ENCODE measurements at regions not wholly inside any gene's neighbourhood (a gene's known extent, or its start where the extent isn't known, plus 50 kb on each side); places are given as distances from the start of the nearest gene placed in this dataset.

GRCh38 chr4:141913928-141914327, 277.5 kb downstream of the IL15 start:
- Mint-ChIP-seq H3K4me1 (no peaks in the 10 kb centered on the region), H3K27me3 (peaks cover 2% of the 10 kb centered on the region), H3K4me3 (no peak overlapping the region), H3K9me3 (no peaks in the 10 kb centered on the region), H3K36me3 (ENCODE audit: low read depth) (no peaks in the 10 kb centered on the region), H3K27ac (no peak overlapping the region)
- ChIA-PET CTCF (no interaction called here), POLR2A (no interaction called here)
- no peak for DNase-seq

GRCh38 chr4:141914746-141915145, 278.4 kb downstream of the IL15 start:
- H3K27me3 Mint-ChIP-seq: peaks cover 4% of the 10 kb centered on the region
- POLR2A ChIA-PET: no interaction called here
- H3K9me3 Mint-ChIP-seq: no peaks in the 10 kb centered on the region
- H3K4me3 Mint-ChIP-seq: no peak overlapping the region
- no peak for DNase-seq
- CTCF ChIA-PET: no interaction called here
- H3K27ac Mint-ChIP-seq: no peak overlapping the region
- no peaks in the 10 kb centered on the region for H3K4me1 Mint-ChIP-seq
- H3K36me3 Mint-ChIP-seq (ENCODE audit: low read depth): no peaks in the 10 kb centered on the region

GRCh38 chr4:141919649-141920048, 283.3 kb downstream of the IL15 start:
- H3K36me3 Mint-ChIP-seq (ENCODE audit: low read depth): no peaks in the 10 kb centered on the region
- ChIA-PET POLR2A (no interaction called here), CTCF (no interaction called here)
- H3K27me3 Mint-ChIP-seq: peaks cover 4% of the 10 kb centered on the region
- H3K27ac Mint-ChIP-seq: no peak overlapping the region
- no peaks in the 10 kb centered on the region for H3K9me3 Mint-ChIP-seq
- DNase-seq: no peak
- no peak overlapping the region for H3K4me3 Mint-ChIP-seq
- H3K4me1 Mint-ChIP-seq: no peaks in the 10 kb centered on the region

GRCh38 chr4:141921293-141921692, 284.9 kb downstream of the IL15 start:
- Mint-ChIP-seq H3K4me3 (no peak overlapping the region), H3K27ac (no peak overlapping the region), H3K9me3 (no peaks in the 10 kb centered on the region), H3K36me3 (ENCODE audit: low read depth) (no peaks in the 10 kb centered on the region), H3K4me1 (no peaks in the 10 kb centered on the region), H3K27me3 (peaks cover 4% of the 10 kb centered on the region)
- no peak for DNase-seq
- ChIA-PET CTCF (no interaction called here), POLR2A (no interaction called here)

GRCh38 chr4:141922236-141922635, 285.9 kb downstream of the IL15 start:
- no peak overlapping the region for H3K27ac Mint-ChIP-seq
- H3K9me3 Mint-ChIP-seq: no peaks in the 10 kb centered on the region
- H3K27me3 Mint-ChIP-seq: peaks cover 4% of the 10 kb centered on the region
- CTCF ChIA-PET: no interaction called here
- H3K4me3 Mint-ChIP-seq: no peak overlapping the region
- no peak for DNase-seq
- POLR2A ChIA-PET: interaction anchor here (0.7 kb wide), 1 partner anchor 32 kb away, joined by 3 read pairs; no protein-coding TSS in a partner anchor
- H3K4me1 Mint-ChIP-seq: no peaks in the 10 kb centered on the region
- no peaks in the 10 kb centered on the region for H3K36me3 Mint-ChIP-seq (ENCODE audit: low read depth)

GRCh38 chr4:141926406-141926805, 290.0 kb downstream of the IL15 start:
- POLR2A ChIA-PET: no interaction called here
- Mint-ChIP-seq H3K36me3 (ENCODE audit: low read depth) (no peaks in the 10 kb centered on the region), H3K4me1 (no peaks in the 10 kb centered on the region), H3K27ac (no peak overlapping the region), H3K27me3 (peaks cover under 1% of the 10 kb centered on the region), H3K4me3 (no peak overlapping the region), H3K9me3 (no peaks in the 10 kb centered on the region)
- CTCF ChIA-PET: no interaction called here
- no peak for DNase-seq

GRCh38 chr4:141932490-141932889, 296.1 kb downstream of the IL15 start:
- Mint-ChIP-seq H3K4me1 (no peaks in the 10 kb centered on the region), H3K27ac (no peak overlapping the region), H3K9me3 (peaks cover under 1% of the 10 kb centered on the region), H3K4me3 (no peak overlapping the region), H3K27me3 (no peaks in the 10 kb centered on the region), H3K36me3 (ENCODE audit: low read depth) (no peaks in the 10 kb centered on the region)
- ChIA-PET CTCF (no interaction called here), POLR2A (no interaction called here)
- no peak for DNase-seq

GRCh38 chr4:141933978-141934377, 297.6 kb downstream of the IL15 start:
- ChIA-PET CTCF (no interaction called here), POLR2A (no interaction called here)
- no peak for DNase-seq
- H3K4me3 Mint-ChIP-seq: no peak overlapping the region
- H3K4me1 Mint-ChIP-seq: no peaks in the 10 kb centered on the region
- H3K27ac Mint-ChIP-seq: no peak overlapping the region
- no peaks in the 10 kb centered on the region for H3K36me3 Mint-ChIP-seq (ENCODE audit: low read depth)
- H3K27me3 Mint-ChIP-seq: no peaks in the 10 kb centered on the region
- peaks cover 3% of the 10 kb centered on the region for H3K9me3 Mint-ChIP-seq

GRCh38 chr4:141955696-141956095, 319.3 kb downstream of the IL15 start:
- H3K9me3 Mint-ChIP-seq: no peaks in the 10 kb centered on the region
- DNase-seq: no peak
- H3K27ac Mint-ChIP-seq: no peak overlapping the region
- H3K27me3 Mint-ChIP-seq: peaks cover 7% of the 10 kb centered on the region
- no peaks in the 10 kb centered on the region for H3K4me1 Mint-ChIP-seq
- no peak overlapping the region for H3K4me3 Mint-ChIP-seq
- ChIA-PET POLR2A (no interaction called here), CTCF (no interaction called here)
- no peaks in the 10 kb centered on the region for H3K36me3 Mint-ChIP-seq (ENCODE audit: low read depth)

- ChIA-PET CTCF (interaction anchor here (0.8 kb wide), 1 partner anchor 50 kb away, joined by 3 read pairs; no protein-coding TSS in a partner anchor), POLR2A (no interaction called here)
- H3K4me3 Mint-ChIP-seq: no peak overlapping the region
- no peaks in the 10 kb centered on the region for H3K4me1 Mint-ChIP-seq
- no peaks in the 10 kb centered on the region for H3K9me3 Mint-ChIP-seq
- H3K27ac Mint-ChIP-seq: no peak overlapping the region
- DNase-seq: no peak
- H3K36me3 Mint-ChIP-seq (ENCODE audit: low read depth): no peaks in the 10 kb centered on the region
- peaks cover 8% of the 10 kb centered on the region for H3K27me3 Mint-ChIP-seq
These were observed 321.0 kb downstream of the IL15 start for GRCh38 chr4:141957416-141957815.

GRCh38 chr4:141962486-141962885, 326.1 kb downstream of the IL15 start:
- Mint-ChIP-seq H3K4me1 (no peaks in the 10 kb centered on the region), H3K9me3 (no peaks in the 10 kb centered on the region), H3K36me3 (ENCODE audit: low read depth) (no peaks in the 10 kb centered on the region), H3K27ac (no peak overlapping the region), H3K4me3 (no peak overlapping the region), H3K27me3 (peaks cover 6% of the 10 kb centered on the region)
- POLR2A ChIA-PET: no interaction called here
- CTCF ChIA-PET: no interaction called here
- DNase-seq: no peak

GRCh38 chr4:141971869-141972268, 335.5 kb downstream of the IL15 start:
- DNase-seq: no peak
- Mint-ChIP-seq H3K27me3 (no peaks in the 10 kb centered on the region), H3K9me3 (peaks cover 10% of the 10 kb centered on the region), H3K27ac (no peak overlapping the region), H3K36me3 (ENCODE audit: low read depth) (no peaks in the 10 kb centered on the region), H3K4me1 (no peaks in the 10 kb centered on the region), H3K4me3 (no peak overlapping the region)
- ChIA-PET POLR2A (no interaction called here), CTCF (no interaction called here)

- Mint-ChIP-seq H3K27ac (no peak overlapping the region), H3K4me1 (peaks cover 2% of the 10 kb centered on the region), H3K27me3 (no peaks in the 10 kb centered on the region), H3K4me3 (no peak overlapping the region), H3K36me3 (ENCODE audit: low read depth) (no peaks in the 10 kb centered on the region), H3K9me3 (peaks cover 10% of the 10 kb centered on the region)
- no peak for DNase-seq
- POLR2A ChIA-PET: no interaction called here
- CTCF ChIA-PET: no interaction called here
These were observed 336.6 kb downstream of the IL15 start for GRCh38 chr4:141972950-141973349.

All from activated CD4-positive, alpha-beta memory T cell treated with anti-CD3 and anti-CD28 coated beads, Interleukin-2, amount 10 ng/mL, durations not matched to agents 7 days and 5 days (primary cell).